Endodermal cell (in vitro differentiated cells): ENCODE measurements at regions not wholly inside any gene's neighbourhood (a gene's known extent, or its start where the extent isn't known, plus 50 kb on each side); places are given as distances from the start of the nearest gene placed in this dataset.

Source experiments
- DNase-seq: peaks from one replicate; pipeline ENCODE4 v3.0.0-alpha.2; 2017
- H3K27ac ChIP-seq: 2 replicates; pipeline ENCODE4 v1.5.1; 2013; ENCODE audit warnings: mild to moderate bottlenecking, low read depth, low read length, moderate library complexity
- H3K27me3 ChIP-seq: 2 replicates; pipeline ENCODE4 v1.6.1; 2013; ENCODE audit warnings: mild to moderate bottlenecking, low read length, moderate library complexity; ENCODE audit not compliant: insufficient read depth, control insufficient read depth, poor library complexity, severe bottlenecking
- H3K36me3 ChIP-seq: 2 replicates; pipeline ENCODE4 v1.7.0; 2013; ENCODE audit warnings: mild to moderate bottlenecking, low read length, moderate library complexity; ENCODE audit not compliant: control insufficient read depth, insufficient read depth
- H3K4me1 ChIP-seq: one replicate; pipeline ENCODE4 v1.7.0; 2013; ENCODE audit warnings: low read length; ENCODE audit not compliant: control insufficient read depth, insufficient read depth
- H3K4me3 ChIP-seq: 2 replicates; pipeline ENCODE4 v1.5.1; 2013; ENCODE audit warnings: mild to moderate bottlenecking, low read length, moderate library complexity
- H3K9ac ChIP-seq: 2 replicates; pipeline ENCODE4 v1.6.1; 2013; ENCODE audit warnings: mild to moderate bottlenecking, low read length, moderate library complexity; ENCODE audit not compliant: poor library complexity, severe bottlenecking; ENCODE audit errors: extremely low read depth
- H3K9me3 ChIP-seq: 2 replicates; pipeline ENCODE4 v1.6.1; 2013; ENCODE audit warnings: mild to moderate bottlenecking, low read length, moderate library complexity; ENCODE audit not compliant: control insufficient read depth
- H3K27ac Mint-ChIP-seq: 2 replicates; pipeline ENCODE4 v1.8.0; 2020; ENCODE audit warnings: mixed read lengths
- H3K27me3 Mint-ChIP-seq: 2 replicates; pipeline ENCODE4 v1.8.0; 2021; ENCODE audit warnings: mild to moderate bottlenecking, mixed read lengths; ENCODE audit not compliant: insufficient read depth
- H3K36me3 Mint-ChIP-seq: 2 replicates; pipeline ENCODE4 v1.8.0; 2020; ENCODE audit warnings: low read depth, mixed read lengths
- H3K4me1 Mint-ChIP-seq: 2 replicates; pipeline ENCODE4 v1.8.0; 2020; ENCODE audit warnings: mixed read lengths
- H3K4me3 Mint-ChIP-seq: 2 replicates; pipeline ENCODE4 v1.8.0; 2020; ENCODE audit warnings: mild to moderate bottlenecking, moderate library complexity, mixed read lengths
- H3K9me3 Mint-ChIP-seq: 2 replicates; pipeline ENCODE4 v1.8.0; 2020; ENCODE audit warnings: mild to moderate bottlenecking, mixed read lengths
- CTCF ChIP-seq: fragments of 200-600 bp; sonication (generic); conservative IDR thresholded peaks from 2 replicates; pipeline ENCODE4 v1.5.0; 2021; ENCODE audit warnings: antibody characterized with exemption, mild to moderate bottlenecking
- WGBS, 2 experiments: methylation state at CpG; one replicate each; pipeline versions ENCODE4 v1.1.5 to v1.1.7; 2013; ENCODE audit warnings: missing lambda C conversion rate in 2 of 2, mixed read lengths in 1 of 2; ENCODE audit not compliant: insufficient coverage in 1 of 2, insufficient read length in 1 of 2; 5-methylcytosine and 5-hydroxymethylcytosine counted together

- Histone ChIP-seq H3K27ac (peak overlapping the region; percentile 6), H3K9me3 (no peaks in the 10 kb centered on the region), H3K4me1 (peaks cover 14% of the 10 kb centered on the region), H3K4me3 (no peak overlapping the region), H3K9ac (no peak overlapping the region), H3K36me3 (no peaks in the 10 kb centered on the region), H3K27me3 (no peaks in the 10 kb centered on the region)
- Mint-ChIP-seq H3K4me3 (no peak overlapping the region), H3K27me3 (no peaks in the 10 kb centered on the region), H3K36me3 (no peaks in the 10 kb centered on the region), H3K9me3 (no peaks in the 10 kb centered on the region), H3K4me1 (peaks cover 34% of the 10 kb centered on the region), H3K27ac (peak overlapping the region; percentile 32)
- TF ChIP-seq CTCF: no peak
- 78 to 88% methylated on average over 3 to 4 of the region's 4 CpGs for WGBS, 2 experiments
- DNase-seq: no peak
These were observed 259.9 kb upstream of the CDH6 start for GRCh38 chr5:30933599-30933998.

GRCh38 chr5:30932273-30933017 is 261.0 kb upstream of the CDH6 start:
- Histone ChIP-seq H3K27me3 (no peaks in the 10 kb centered on the region), H3K9me3 (no peaks in the 10 kb centered on the region), H3K36me3 (no peaks in the 10 kb centered on the region), H3K27ac (peak overlapping the region; percentile 59), H3K4me3 (peak overlapping the region; percentile 9), H3K9ac (no peak overlapping the region), H3K4me1 (peaks cover 14% of the 10 kb centered on the region)
- Mint-ChIP-seq H3K4me1 (peaks cover 34% of the 10 kb centered on the region), H3K27ac (no peak overlapping the region), H3K4me3 (no peak overlapping the region), H3K9me3 (no peaks in the 10 kb centered on the region), H3K36me3 (no peaks in the 10 kb centered on the region), H3K27me3 (no peaks in the 10 kb centered on the region)
- TF ChIP-seq CTCF: no peak
- no peak for DNase-seq
- 78 to 92% methylated on average over 2 of the region's 4 CpGs for WGBS, 2 experiments

GRCh38 chr5:30930736-30931135 is 262.8 kb upstream of the CDH6 start:
- H3K27ac ChIP-seq: no peak overlapping the region
- H3K9me3 Mint-ChIP-seq: no peaks in the 10 kb centered on the region
- no peaks in the 10 kb centered on the region for H3K9me3 ChIP-seq

More at GRCh38 chr5:30930736-30931135, 262.8 kb upstream of the CDH6 start:
- Mint-ChIP-seq H3K36me3 (no peaks in the 10 kb centered on the region), H3K4me3 (no peak overlapping the region), H3K4me1 (peaks cover 28% of the 10 kb centered on the region), H3K27ac (no peak overlapping the region), H3K27me3 (no peaks in the 10 kb centered on the region)
- H3K27me3 ChIP-seq: no peaks in the 10 kb centered on the region
- no peak overlapping the region for H3K9ac ChIP-seq
- no peak for TF ChIP-seq CTCF
- no peak overlapping the region for H3K4me3 ChIP-seq
- 75 to 91% methylated on average over 1 to 2 of the region's 2 CpGs for WGBS, 2 experiments
- peaks cover 12% of the 10 kb centered on the region for H3K4me1 ChIP-seq
- H3K36me3 ChIP-seq: no peaks in the 10 kb centered on the region
- DNase-seq: no peak
